ENCODE measurements at regions not wholly inside any gene's neighbourhood (a gene's known extent, or its start where the extent isn't known, plus 50 kb on each side); places are given as distances from the start of the nearest gene placed in this dataset.

GRCh38 chr17:71334048-71334751 is 786.6 kb upstream of the SOX9 start:
- Histone ChIP-seq H2BK5ac (ENCODE audit: low read depth, low read length) (no peak overlapping the region), H4K91ac (replicated peaks; ENCODE audit: insufficient read length, low read length) (no peak overlapping the region), H3K27me3 (replicated peaks in 1 of 4; ENCODE audit: control insufficient read depth in 3 of 4, extremely low read depth in 1 of 4, insufficient read depth in 3 of 4, low read length in 3 of 4) (no peaks in the 10 kb centered on the region), H2BK120ac (replicated peaks; ENCODE audit: low read depth, low read length) (peak overlapping the region; percentile 38), H3K4me3 (ENCODE audit: extremely low read depth in 1 of 4, insufficient read depth in 2 of 4, low read depth in 3 of 4, low read length in 4 of 4) (no peak overlapping the region), H3K56ac (replicated peaks; ENCODE audit: insufficient read length, low read depth, low read length) (no peak overlapping the region), H2BK20ac (ENCODE audit: low read length) (no peak overlapping the region), H2AK5ac (ENCODE audit: low read depth, low read length) (no peak overlapping the region), H2BK15ac (ENCODE audit: low read length) (no peak overlapping the region), H3K9me3 (ENCODE audit: insufficient read depth in 2 of 2, low read depth in 1 of 2, low read length in 1 of 2) (no peaks in the 10 kb centered on the region), H3K27ac (ENCODE audit: low read depth, low read length) (no peak overlapping the region), H4K8ac (ENCODE audit: extremely low read depth, insufficient read depth, low read length) (no peak overlapping the region), H3K79me1 (ENCODE audit: low read depth, low read length) (no peaks in the 10 kb centered on the region), H3K4me1 (replicated peaks in 1 of 4; ENCODE audit: control insufficient read depth in 3 of 4, insufficient read depth in 4 of 4, low read length in 3 of 4) (0 out of 7 replicates have a peak, but pooled peaks cover 0 to 1% (median 0%) of the 10 kb centered on the region in 4 experiments), H4K20me1 (replicated peaks in 1 of 2; ENCODE audit: control insufficient read depth in 1 of 2, insufficient read depth in 2 of 2, low read length in 2 of 2) (no peaks in the 10 kb centered on the region), H3K4me2 (ENCODE audit: insufficient read depth in 1 of 2, low read depth in 2 of 2, low read length in 2 of 2) (peak overlapping the region in 1 of 2 experiments; percentile 7; a peak in 1 of 4 replicates), H3K14ac (ENCODE audit: insufficient read length) (no peak overlapping the region), H3K23ac (ENCODE audit: insufficient read length) (no peak overlapping the region), H3K36me3 (ENCODE audit: control insufficient read depth in 2 of 4, insufficient read depth in 4 of 4, low read length in 3 of 4) (no peaks in the 10 kb centered on the region), H3K4ac (replicated peaks; ENCODE audit: insufficient read length, low read depth, low read length) (no peak overlapping the region), H3K18ac (ENCODE audit: extremely low read depth, low read length) (peak overlapping the region; percentile 19; the same call in 1 of the 2 replicates), H2AFZ (ENCODE audit: low read length) (peak overlapping the region; percentile 48; the same call in 1 of the 2 replicates), H3K9ac (replicated peaks in 1 of 4; ENCODE audit: extremely low read depth in 1 of 4, low read depth in 3 of 4, low read length in 3 of 4) (no peak overlapping the region), H2BK12ac (ENCODE audit: low read depth, low read length) (no peak overlapping the region), H3K79me2 (ENCODE audit: control insufficient read depth in 1 of 2, insufficient read depth in 2 of 2, low read length in 2 of 2) (no peaks in the 10 kb centered on the region), H3K23me2 (ENCODE audit: low read depth, low read length) (no peaks in the 10 kb centered on the region; the same call in 1 of the 2 replicates), H4K5ac (ENCODE audit: insufficient read length, low read depth, low read length) (no peak overlapping the region)
- DNase-seq (ENCODE audit: low read depth in 1 of 2, low spot score in 2 of 2) = no peak
- ChIA-PET POLR2A (ENCODE audit: partially characterized antibody) (no interaction called here), CTCF (ENCODE audit: partially characterized antibody) (no interaction called here)
- no peak for FAIRE-seq
- WGBS, 2 experiments (ENCODE audit: extremely low coverage in 1 of 2, insufficient coverage in 1 of 2, insufficient read length in 1 of 2, insufficient replicate concordance in 2 of 2, low coverage in 1 of 2, low lambda C conversion rate in 2 of 2, missing lambda C conversion rate in 1 of 2) = 88% methylated on average over 2 of the region's 2 CpGs; no CpG with 5 or more reads in 1 of the 2 experiments
- no peak for TF ChIP-seq SIN3A (conservative IDR thresholded peaks at IDR 0.05 in 1 of 2, IDR thresholded peaks at IDR 0.05 in 1 of 2; ENCODE audit: low read depth in 1 of 2, low read length in 2 of 2)
- TF ChIP-seq JUND (IDR thresholded peaks at IDR 0.05; ENCODE audit: low read length) = no peak
- no peak for TF ChIP-seq CHD2 (IDR thresholded peaks at IDR 0.05; ENCODE audit: low read length)
- no peak for TF ChIP-seq SP2 (IDR thresholded peaks at IDR 0.05; ENCODE audit: low read length)
- no peak for TF ChIP-seq RNF2 (IDR thresholded peaks at IDR 0.05; ENCODE audit: borderline replicate concordance, low read depth, low read length, missing control alignments, poor library complexity, severe bottlenecking)
- TF ChIP-seq KDM4A (IDR thresholded peaks at IDR 0.05; ENCODE audit: low read depth, low read length, severe bottlenecking) = no peak
- TF ChIP-seq YY1 (IDR thresholded peaks at IDR 0.05; ENCODE audit: low read depth, low read length) = no peak
- TF ChIP-seq RFX5 (IDR thresholded peaks at IDR 0.05; ENCODE audit: borderline replicate concordance, low read depth, low read length) = no peak
- TF ChIP-seq TBP (IDR thresholded peaks at IDR 0.05; ENCODE audit: low read depth, low read length) = no peak
- TF ChIP-seq JUN (IDR thresholded peaks at IDR 0.05; ENCODE audit: low read depth, low read length) = no peak
- TF ChIP-seq BACH1 (IDR thresholded peaks at IDR 0.05; ENCODE audit: low read length) = no peak
- TF ChIP-seq HDAC6 (IDR thresholded peaks at IDR 0.05; ENCODE audit: low read depth, low read length) = no peak
- TF ChIP-seq SIRT6 (IDR thresholded peaks at IDR 0.05; ENCODE audit: low read length) = no peak
- no peak for TF ChIP-seq SUZ12 (IDR thresholded peaks at IDR 0.05; ENCODE audit: low read length)
